Activated CD4-positive, alpha-beta memory T cell treated with anti-CD3 and anti-CD28 coated beads, Interleukin-2, amount 10 ng/mL, durations not matched to agents 7 days and 5 days (primary cell): ENCODE measurements at regions not wholly inside any gene's neighbourhood (a gene's known extent, or its start where the extent isn't known, plus 50 kb on each side); places are given as distances from the start of the nearest gene placed in this dataset.

Experiments used
- CTCF ChIA-PET: fragments of 350-600 bp; sonication (Branson Sonifier 250); formaldehyde crosslinking; loops from one replicate; lab custom pipeline; 2021; ENCODE audit warnings: antibody characterized with exemption, inconsistent platforms; lab: Charles Lee
- POLR2A ChIA-PET: fragments of 350-600 bp; sonication (Branson Sonifier 250); formaldehyde crosslinking; loops from one replicate; lab custom pipeline; 2021; ENCODE audit warnings: antibody characterized with exemption; lab: Charles Lee
- DNase-seq: peaks from one replicate; pipeline ENCODE4 v3.0.0-alpha.2; 2020
- H3K27ac Mint-ChIP-seq: one replicate; pipeline ENCODE4 v1.8.0; 2021; ENCODE audit warnings: mild to moderate bottlenecking, mixed read lengths
- H3K27me3 Mint-ChIP-seq: one replicate; pipeline ENCODE4 v1.8.0; 2021; ENCODE audit warnings: mixed read lengths
- H3K36me3 Mint-ChIP-seq: one replicate; pipeline ENCODE4 v1.8.0; 2021; ENCODE audit warnings: low read depth, mixed read lengths
- H3K4me1 Mint-ChIP-seq: one replicate; pipeline ENCODE4 v1.8.0; 2021; ENCODE audit warnings: mixed read lengths
- H3K4me3 Mint-ChIP-seq: one replicate; pipeline ENCODE4 v1.8.0; 2021; ENCODE audit warnings: mild to moderate bottlenecking, mixed read lengths
- H3K9me3 Mint-ChIP-seq: one replicate; pipeline ENCODE4 v1.8.0; 2021; ENCODE audit warnings: mixed read lengths

DNA sequence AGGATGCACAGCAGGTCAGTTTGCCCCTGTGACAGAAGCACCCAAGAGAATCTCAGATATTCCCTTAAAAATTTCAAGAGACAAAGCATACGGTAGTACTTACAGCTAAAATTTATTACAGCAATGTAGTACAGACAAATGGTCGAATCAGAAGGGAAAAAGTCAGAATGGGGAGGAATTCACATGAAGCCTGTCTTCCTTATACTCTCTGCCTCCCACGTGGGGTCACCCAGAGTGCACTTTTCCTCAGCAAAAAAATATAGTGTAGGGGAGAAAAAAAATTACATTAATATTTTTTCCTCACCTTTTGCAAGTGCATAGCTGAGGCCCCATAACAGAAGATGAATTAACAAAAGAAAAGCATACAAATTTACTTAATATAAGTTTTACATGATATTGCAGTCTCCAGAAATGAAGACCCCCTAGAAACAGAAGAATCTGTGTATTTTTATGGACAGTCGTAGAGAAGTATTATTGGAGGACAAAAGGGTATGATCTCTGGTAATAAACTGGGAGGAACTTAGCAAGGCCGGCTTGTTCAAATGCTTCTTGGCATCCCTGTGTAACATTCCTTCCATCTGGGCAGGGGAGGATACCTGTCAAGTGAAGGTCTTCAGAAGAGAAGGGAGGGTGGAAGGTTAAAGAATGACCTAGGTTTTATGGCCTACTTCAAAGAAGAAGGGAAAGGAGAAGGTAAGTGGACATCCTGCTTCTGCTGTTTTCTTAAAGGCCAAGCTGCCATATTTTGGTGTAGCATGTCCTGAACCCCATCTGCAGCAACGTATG, 270.6 kb upstream of the MAGI2 start:
- no peak overlapping the region for H3K4me3 Mint-ChIP-seq
- no peak for DNase-seq
- H3K27ac Mint-ChIP-seq, result no peak overlapping the region
- H3K36me3 Mint-ChIP-seq, result no peaks in the 10 kb centered on the region
- H3K27me3 Mint-ChIP-seq, result no peaks in the 10 kb centered on the region
- ChIA-PET CTCF (no interaction called here), POLR2A (no interaction called here)
- no peaks in the 10 kb centered on the region for H3K4me1 Mint-ChIP-seq
- no peaks in the 10 kb centered on the region for H3K9me3 Mint-ChIP-seq

DNA sequence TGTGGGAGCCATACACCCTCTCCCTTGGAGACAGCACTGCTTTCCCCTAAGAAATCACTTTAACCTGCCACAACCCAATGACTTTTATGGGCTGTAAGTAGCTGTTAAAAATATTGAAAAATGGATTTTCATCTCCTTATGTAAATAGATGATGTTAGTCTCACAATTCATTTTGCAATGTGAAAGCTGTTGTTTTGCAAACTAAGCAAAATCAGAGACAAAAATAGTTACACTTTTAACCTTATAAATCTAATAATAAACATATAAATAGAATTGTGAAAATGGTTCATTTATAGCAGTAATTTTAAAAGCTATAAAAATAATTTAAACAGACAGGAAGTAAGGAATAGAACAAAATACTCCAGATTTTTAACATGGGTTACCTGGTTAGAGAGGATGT, 268.8 kb upstream of the MAGI2 start:
- H3K27ac Mint-ChIP-seq, result no peak overlapping the region
- ChIA-PET POLR2A (no interaction called here), CTCF (interaction anchor here (0.7 kb wide), 1 partner anchor 34 kb away, joined by 9 read pairs; no protein-coding TSS in a partner anchor)
- no peaks in the 10 kb centered on the region for H3K9me3 Mint-ChIP-seq
- H3K27me3 Mint-ChIP-seq, result no peaks in the 10 kb centered on the region
- DNase-seq, result no peak
- no peaks in the 10 kb centered on the region for H3K4me1 Mint-ChIP-seq
- no peak overlapping the region for H3K4me3 Mint-ChIP-seq
- no peaks in the 10 kb centered on the region for H3K36me3 Mint-ChIP-seq

DNA sequence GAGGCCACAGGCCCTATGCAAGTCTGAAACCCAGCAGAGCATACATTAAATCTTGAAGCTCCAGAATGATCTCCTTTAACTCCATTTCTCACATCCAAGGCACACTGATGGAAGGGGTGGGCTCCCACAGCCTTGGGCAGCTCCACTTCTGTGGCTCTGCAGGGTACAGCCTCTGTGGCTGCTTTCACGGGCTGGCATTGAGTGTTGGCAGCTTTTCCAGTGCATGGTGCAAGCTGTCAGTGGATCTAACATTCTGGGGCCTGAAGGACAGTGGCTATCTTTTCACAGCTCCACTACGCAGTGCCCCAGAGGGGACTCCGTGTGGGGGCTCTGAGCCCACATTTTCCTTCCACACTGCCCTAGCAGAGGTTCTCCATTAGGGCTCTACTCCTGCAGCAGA, 265.7 kb upstream of the MAGI2 start:
- POLR2A ChIA-PET, result no interaction called here
- Mint-ChIP-seq H3K4me1 (no peaks in the 10 kb centered on the region), H3K27me3 (no peaks in the 10 kb centered on the region), H3K4me3 (no peak overlapping the region), H3K36me3 (no peaks in the 10 kb centered on the region), H3K9me3 (no peaks in the 10 kb centered on the region), H3K27ac (no peak overlapping the region)
- DNase-seq, result no peak
- CTCF ChIA-PET, result no interaction called here

DNA sequence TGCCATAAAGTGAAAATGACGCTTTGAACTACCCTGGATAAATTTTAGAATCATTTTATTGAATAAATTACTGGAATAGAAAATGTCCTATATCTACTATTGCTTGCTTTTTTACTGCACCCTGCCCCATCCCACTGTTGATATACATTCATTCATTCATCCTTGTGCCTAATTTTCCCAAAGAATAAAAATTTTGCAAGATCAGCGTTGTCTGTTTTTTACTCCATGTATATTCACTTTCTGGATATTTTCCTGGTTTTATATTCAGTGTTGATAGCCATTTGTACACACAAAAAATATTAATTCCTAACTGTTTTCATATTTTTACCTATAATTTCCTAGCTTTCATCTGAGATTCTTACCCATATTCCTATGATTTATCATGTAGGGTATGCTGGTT, 262.9 kb upstream of the MAGI2 start:
- ChIA-PET POLR2A (no interaction called here), CTCF (no interaction called here)
- Mint-ChIP-seq H3K4me1 (no peaks in the 10 kb centered on the region), H3K36me3 (no peaks in the 10 kb centered on the region), H3K9me3 (no peaks in the 10 kb centered on the region), H3K27ac (no peak overlapping the region), H3K4me3 (no peak overlapping the region), H3K27me3 (no peaks in the 10 kb centered on the region)
- DNase-seq, result no peak

DNA sequence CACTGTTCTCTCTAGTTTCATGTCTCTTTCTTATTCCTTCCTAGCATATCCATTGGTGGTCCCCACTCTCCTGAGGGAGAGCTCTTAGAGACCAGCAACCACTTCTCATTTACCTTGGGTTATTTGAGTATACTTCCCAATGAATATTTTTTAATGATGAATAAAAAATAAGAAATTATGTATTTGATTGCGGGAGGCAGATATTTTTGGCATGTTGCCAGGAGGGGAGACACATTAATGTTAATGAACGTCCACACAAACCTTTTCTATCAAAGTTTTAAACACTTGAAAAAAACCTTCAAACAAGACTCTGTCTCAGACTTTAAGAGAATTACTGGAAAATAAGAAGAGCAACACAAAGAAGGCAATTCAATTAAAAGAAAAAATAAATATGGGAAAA, 260.6 kb upstream of the MAGI2 start:
- no peaks in the 10 kb centered on the region for H3K4me1 Mint-ChIP-seq
- H3K36me3 Mint-ChIP-seq, result no peaks in the 10 kb centered on the region
- H3K27me3 Mint-ChIP-seq, result no peaks in the 10 kb centered on the region
- DNase-seq, result no peak
- H3K9me3 Mint-ChIP-seq, result peaks cover 2% of the 10 kb centered on the region
- POLR2A ChIA-PET, result no interaction called here
- CTCF ChIA-PET, result no interaction called here
- no peak overlapping the region for H3K4me3 Mint-ChIP-seq
- H3K27ac Mint-ChIP-seq, result no peak overlapping the region

DNA sequence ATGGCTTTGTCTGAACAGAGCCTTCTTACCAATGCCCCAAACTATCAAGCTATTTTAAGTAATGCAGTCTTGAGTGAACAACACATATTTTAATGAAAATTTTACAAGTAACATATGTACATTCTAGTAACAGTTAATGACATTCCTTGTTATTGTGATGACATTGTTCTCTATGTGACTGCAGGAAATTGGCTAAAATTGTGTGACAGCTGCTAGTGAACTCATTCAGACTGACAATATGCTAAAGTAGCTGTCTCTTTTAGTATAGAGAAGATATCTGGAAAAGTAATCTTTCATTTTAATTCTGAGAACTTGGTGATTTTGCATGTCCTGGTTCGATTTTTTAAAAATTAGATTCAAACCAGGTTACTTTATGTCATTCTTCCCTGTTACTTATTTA, 259.8 kb upstream of the MAGI2 start:
- Mint-ChIP-seq H3K4me3 (no peak overlapping the region), H3K27ac (no peak overlapping the region), H3K9me3 (peaks cover 3% of the 10 kb centered on the region), H3K4me1 (no peaks in the 10 kb centered on the region), H3K27me3 (no peaks in the 10 kb centered on the region), H3K36me3 (no peaks in the 10 kb centered on the region)
- CTCF ChIA-PET, result no interaction called here
- POLR2A ChIA-PET, result no interaction called here
- no peak for DNase-seq

DNA sequence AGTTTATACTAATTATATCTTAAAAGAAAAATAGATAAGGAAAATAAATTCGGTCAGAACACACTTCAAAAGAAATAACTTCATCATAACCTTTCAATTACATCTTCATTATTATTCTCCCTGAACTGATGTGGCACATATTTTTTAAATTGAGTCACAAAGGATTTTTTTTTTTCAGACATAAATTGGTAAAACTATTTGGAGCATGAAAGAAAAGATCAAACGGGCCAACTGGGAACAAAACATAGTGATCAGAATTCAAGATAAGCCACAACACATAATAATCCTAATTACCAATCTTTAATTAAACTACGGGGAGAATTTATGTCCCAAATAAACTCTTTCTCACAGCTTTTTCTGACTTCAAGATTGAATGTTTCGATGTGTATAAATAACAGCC, 258.2 kb upstream of the MAGI2 start:
- no peak overlapping the region for H3K27ac Mint-ChIP-seq
- no peak for DNase-seq
- H3K9me3 Mint-ChIP-seq, result peaks cover 4% of the 10 kb centered on the region
- POLR2A ChIA-PET, result no interaction called here
- no peaks in the 10 kb centered on the region for H3K4me1 Mint-ChIP-seq
- no peaks in the 10 kb centered on the region for H3K36me3 Mint-ChIP-seq
- CTCF ChIA-PET, result no interaction called here
- H3K4me3 Mint-ChIP-seq, result no peak overlapping the region
- H3K27me3 Mint-ChIP-seq, result no peaks in the 10 kb centered on the region

DNA sequence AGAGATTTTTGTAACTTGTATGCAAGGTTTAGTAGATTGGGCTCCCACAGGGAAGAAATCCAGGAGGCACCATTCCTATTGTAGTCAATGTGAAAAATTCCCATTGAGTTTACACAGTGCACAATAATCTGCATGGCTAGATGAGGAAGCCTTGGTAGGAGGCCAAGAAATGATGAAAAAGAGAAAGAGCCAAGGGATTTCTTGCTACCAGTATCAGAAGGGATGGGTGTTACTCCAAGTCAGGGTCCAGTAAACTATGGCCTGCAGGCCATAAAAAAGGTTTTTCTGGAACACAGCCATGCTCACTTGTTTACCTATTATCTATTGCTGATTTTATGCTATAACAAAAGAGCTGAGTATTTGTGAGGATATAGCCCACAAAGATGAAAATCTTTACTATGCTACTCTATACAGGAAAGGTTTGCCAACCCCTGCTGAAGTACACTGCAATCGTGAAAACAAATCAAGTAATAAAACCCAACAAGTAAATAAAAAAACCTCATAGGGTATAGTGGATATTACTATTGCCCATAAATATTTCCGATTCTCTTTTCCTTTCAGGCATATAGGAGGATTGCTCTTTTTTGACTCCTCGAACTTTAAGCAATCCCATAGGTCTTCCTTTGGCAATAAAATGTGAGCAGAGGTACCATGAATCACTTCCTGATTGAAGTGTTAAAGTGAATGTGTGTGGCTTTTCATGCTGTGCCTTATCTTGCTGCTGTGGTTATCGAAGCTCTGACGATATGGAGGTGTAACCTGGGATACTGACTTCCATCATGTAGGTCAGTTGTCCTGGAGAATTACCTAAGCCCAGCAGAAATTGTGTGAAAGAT, 256.3 kb upstream of the MAGI2 start:
- H3K9me3 Mint-ChIP-seq, result peaks cover 8% of the 10 kb centered on the region
- no peaks in the 10 kb centered on the region for H3K36me3 Mint-ChIP-seq
- no peaks in the 10 kb centered on the region for H3K4me1 Mint-ChIP-seq
- no peak for DNase-seq
- H3K27me3 Mint-ChIP-seq, result no peaks in the 10 kb centered on the region
- H3K4me3 Mint-ChIP-seq, result no peak overlapping the region
- ChIA-PET CTCF (no interaction called here), POLR2A (no interaction called here)
- H3K27ac Mint-ChIP-seq, result no peak overlapping the region

DNA sequence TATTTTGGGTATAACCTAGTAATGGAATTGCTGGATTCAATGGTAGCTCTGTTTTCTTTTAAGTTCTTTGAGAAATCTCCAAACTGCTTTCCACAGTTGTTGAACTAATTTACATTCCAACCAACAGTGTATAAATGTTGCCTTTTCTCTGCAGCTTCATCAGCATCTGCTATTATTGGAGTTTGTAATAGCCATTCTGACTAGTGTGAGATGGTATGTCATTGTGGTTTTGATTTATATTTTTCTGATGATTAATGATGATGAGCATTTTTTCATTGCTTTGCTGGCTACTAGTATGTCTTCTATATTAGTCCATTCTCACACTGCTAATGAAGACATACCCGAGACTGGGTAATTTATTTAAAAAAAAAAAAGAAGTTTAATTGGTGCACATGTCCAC, 248.6 kb upstream of the MAGI2 start:
- Mint-ChIP-seq H3K27ac (no peak overlapping the region), H3K9me3 (peaks cover 5% of the 10 kb centered on the region), H3K4me1 (no peaks in the 10 kb centered on the region), H3K36me3 (no peaks in the 10 kb centered on the region), H3K4me3 (no peak overlapping the region), H3K27me3 (no peaks in the 10 kb centered on the region)
- ChIA-PET POLR2A (no interaction called here), CTCF (no interaction called here)
- DNase-seq, result no peak

DNA sequence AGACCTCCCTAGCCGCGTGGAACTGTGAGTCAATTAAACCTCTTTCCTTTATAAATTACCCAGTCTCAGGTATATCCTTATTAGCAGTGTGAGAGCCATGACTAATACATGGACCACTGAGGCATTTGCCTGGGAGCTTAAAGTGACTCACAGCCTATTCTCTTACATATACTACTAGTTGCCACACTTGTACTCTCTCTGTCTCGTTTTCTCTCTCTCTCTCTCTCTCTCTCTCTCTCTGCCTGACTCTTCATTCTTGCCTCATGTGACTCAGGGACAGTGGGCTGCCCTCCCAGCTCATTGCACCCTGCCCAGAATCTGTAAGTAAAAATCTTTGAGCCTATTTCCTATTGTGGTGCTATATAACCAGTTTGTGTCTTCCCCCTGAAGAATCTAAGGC, 238.5 kb upstream of the MAGI2 start:
- H3K4me1 Mint-ChIP-seq, result no peaks in the 10 kb centered on the region
- H3K27ac Mint-ChIP-seq, result no peak overlapping the region
- ChIA-PET POLR2A (no interaction called here), CTCF (no interaction called here)
- H3K36me3 Mint-ChIP-seq, result no peaks in the 10 kb centered on the region
- H3K27me3 Mint-ChIP-seq, result no peaks in the 10 kb centered on the region
- DNase-seq, result no peak
- peaks cover 1% of the 10 kb centered on the region for H3K9me3 Mint-ChIP-seq
- no peak overlapping the region for H3K4me3 Mint-ChIP-seq

DNA sequence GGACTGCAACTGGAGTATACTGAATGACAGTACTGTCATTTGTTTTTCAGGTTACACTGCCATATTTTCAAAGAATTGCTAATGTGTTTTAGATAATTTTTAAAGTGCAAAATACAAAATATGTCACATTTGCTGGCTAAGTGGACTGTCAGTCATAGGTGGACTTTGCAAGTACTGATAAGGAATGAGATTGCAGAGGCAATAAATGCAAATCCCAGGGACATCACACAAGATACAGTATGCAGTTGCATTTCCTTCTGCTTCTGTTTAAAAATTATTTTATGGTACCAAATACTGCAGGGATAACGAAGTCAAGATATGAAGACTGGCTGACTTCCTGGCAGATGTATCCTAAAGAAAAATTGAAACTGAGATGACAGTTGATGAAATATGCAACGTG, 237.6 kb upstream of the MAGI2 start:
- Mint-ChIP-seq H3K27me3 (no peaks in the 10 kb centered on the region), H3K36me3 (no peaks in the 10 kb centered on the region), H3K4me3 (no peak overlapping the region), H3K9me3 (no peaks in the 10 kb centered on the region), H3K4me1 (no peaks in the 10 kb centered on the region), H3K27ac (no peak overlapping the region)
- ChIA-PET POLR2A (no interaction called here), CTCF (no interaction called here)
- no peak for DNase-seq

DNA sequence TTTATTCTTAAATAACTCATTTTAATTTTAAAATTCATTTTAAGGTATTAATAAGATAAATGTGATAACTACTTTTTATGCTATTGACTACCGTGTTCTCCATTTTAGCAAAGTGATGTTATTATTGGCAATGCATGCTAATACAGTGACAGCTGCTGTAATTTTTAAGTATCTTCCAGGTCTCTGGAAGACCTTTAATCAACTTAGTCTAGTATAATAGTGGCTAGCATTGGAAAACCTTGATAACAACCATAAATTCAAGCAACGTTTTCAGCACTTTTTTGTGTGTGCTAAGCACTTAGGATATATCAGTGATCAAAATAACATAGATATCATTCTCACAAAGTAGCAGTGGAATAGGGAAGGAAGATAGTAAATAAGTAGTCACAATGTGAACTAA, 230.9 kb upstream of the MAGI2 start:
- CTCF ChIA-PET, result no interaction called here
- peaks cover 7% of the 10 kb centered on the region for H3K9me3 Mint-ChIP-seq

DNA sequence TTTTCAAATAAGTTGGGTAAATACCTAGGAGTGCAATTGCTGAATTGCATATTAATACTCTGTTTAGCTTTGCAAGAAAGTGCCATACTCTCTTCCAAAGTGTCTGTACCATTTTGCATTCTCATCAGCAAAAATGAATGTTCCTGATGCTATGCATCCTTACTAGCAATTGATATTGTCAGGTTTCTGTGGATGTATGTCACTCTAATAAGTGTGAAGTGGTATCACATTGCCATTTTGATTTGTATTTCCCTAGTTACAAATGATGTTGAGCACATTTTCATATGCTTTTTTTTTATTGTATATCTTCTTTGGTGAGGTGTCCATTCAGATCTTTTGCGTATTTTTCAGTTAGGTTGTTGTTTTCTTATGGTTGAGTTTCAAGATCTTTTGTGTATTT, 230.4 kb upstream of the MAGI2 start:
- H3K36me3 Mint-ChIP-seq, result no peaks in the 10 kb centered on the region
- H3K27me3 Mint-ChIP-seq, result no peaks in the 10 kb centered on the region
- H3K9me3 Mint-ChIP-seq, result peaks cover 7% of the 10 kb centered on the region
- H3K4me3 Mint-ChIP-seq, result no peak overlapping the region
- no peak overlapping the region for H3K27ac Mint-ChIP-seq
- DNase-seq, result no peak
- ChIA-PET POLR2A (no interaction called here), CTCF (no interaction called here)
- no peaks in the 10 kb centered on the region for H3K4me1 Mint-ChIP-seq

More for the DNA sequence above, 230.9 kb upstream of the MAGI2 start:
- H3K27me3 Mint-ChIP-seq, result no peaks in the 10 kb centered on the region
- DNase-seq, result no peak
- H3K4me1 Mint-ChIP-seq, result no peaks in the 10 kb centered on the region
- no peak overlapping the region for H3K4me3 Mint-ChIP-seq
- no peak overlapping the region for H3K27ac Mint-ChIP-seq
- no peaks in the 10 kb centered on the region for H3K36me3 Mint-ChIP-seq
- POLR2A ChIA-PET, result no interaction called here
